ENCODE measurements at regions not wholly inside any gene's neighbourhood (a gene's known extent, or its start where the extent isn't known, plus 50 kb on each side); places are given as distances from the start of the nearest gene placed in this dataset.

- no peak for TF ChIP-seq ELF4 (IDR thresholded peaks at IDR 0.05)
- TF ChIP-seq PKNOX1 (IDR thresholded peaks at IDR 0.05) = no peak
- TF ChIP-seq BHLHE40 (IDR thresholded peaks at IDR 0.05; ENCODE audit: borderline replicate concordance) = no peak
- no peak for TF ChIP-seq CTBP1 (IDR thresholded peaks at IDR 0.05; ENCODE audit: borderline replicate concordance)
- no peak for TF ChIP-seq FOXK2 (IDR thresholded peaks at IDR 0.05)
- no peak for TF ChIP-seq SP1 (IDR thresholded peaks at IDR 0.05)
- no peak for TF ChIP-seq HDGF (IDR thresholded peaks at IDR 0.05; ENCODE audit: borderline replicate concordance)
- TF ChIP-seq NFRKB (IDR thresholded peaks at IDR 0.05) = no peak
- no peak for TF ChIP-seq TARDBP (IDR thresholded peaks at IDR 0.05)
- TF ChIP-seq FOXM1 (IDR thresholded peaks at IDR 0.05; ENCODE audit: borderline replicate concordance) = no peak
- TF ChIP-seq L3MBTL2 (conservative IDR thresholded peaks at IDR 0.05) = no peak
- TF ChIP-seq SUZ12 (IDR thresholded peaks at IDR 0.05) = no peak
- TF ChIP-seq ARNT (IDR thresholded peaks at IDR 0.05) = no peak
These were observed 356.3 kb downstream of the EMP1 start for GRCh38 chr12:13552830-13553229.

Measured in HEK293T (cell line).